Uterus (tissue), 3 donors: ENCODE measurements at regions not wholly inside any gene's neighbourhood (a gene's known extent, or its start where the extent isn't known, plus 50 kb on each side); places are given as distances from the start of the nearest gene placed in this dataset.

Experiments
- DNase-seq, 2 donors: peaks; one replicate each; pipeline ENCODE4 v3.0.0-alpha.2; 2019 to 2020
- H3K27ac ChIP-seq, 2 donors: fragments of 200-600 bp; sonication (generic); 1 replicate in 1 of 2; 2 replicates in 1 of 2; pipeline ENCODE4 v1.5.1; 2016 to 2018
- H3K27me3 ChIP-seq, 2 donors: fragments of 200-600 bp; sonication (generic); one replicate each; pipeline ENCODE4 v1.5.1; 2018 to 2019; ENCODE audit warnings: control low read depth in 1 of 2
- H3K36me3 ChIP-seq, 2 donors: fragments of 200-600 bp; sonication (generic); one replicate each; pipeline ENCODE4 v1.5.1; 2019; ENCODE audit warnings: control low read depth in 1 of 2
- H3K4me1 ChIP-seq, 2 donors: fragments of 200-600 bp; sonication (generic); one replicate each; pipeline ENCODE4 v1.5.1; 2018 to 2019; ENCODE audit warnings: control low read depth in 1 of 2
- H3K4me3 ChIP-seq, 2 donors: fragments of 200-600 bp; sonication (generic); 1 replicate in 1 of 2; 2 replicates in 1 of 2; pipeline ENCODE4 v1.5.1; 2018 to 2019; ENCODE audit warnings: mild to moderate bottlenecking in 1 of 2
- H3K9me3 ChIP-seq, 2 donors: fragments of 200-600 bp; sonication (generic); one replicate each; pipeline ENCODE4 v1.5.1; 2019; ENCODE audit warnings: control low read depth in 1 of 2
- POLR2A ChIP-seq, 2 donors: fragments of 450-650 bp; IDR thresholded peaks; one replicate each; pipeline ENCODE4 v1.6.1; 2016; ENCODE audit warnings: antibody characterized with exemption in 2 of 2, mild to moderate bottlenecking in 1 of 2, moderate library complexity in 1 of 2
- intact Hi-C: fragments of 100-400 bp; cut with DNase I; formaldehyde crosslinking; loops from one replicate; pipeline ENCODE4 v1.15.1; 2023; ENCODE audit warnings: low total_unique reads
- TF ChIP-seq, protein P1 (sequence below), 4 experiments: fragments of 200-600 bp in 2 of 4; fragments of 450-650 bp in 2 of 4; sonication (generic) in 2 of 4; IDR thresholded peaks; one replicate each; pipeline ENCODE4 v1.5.1; 2016 to 2019; ENCODE audit warnings: antibody characterized with exemption in 4 of 4, mild to moderate bottlenecking in 2 of 4, moderate library complexity in 1 of 4
- donor health status: DM: yes; HTN: yes; CAD: no.

- Histone ChIP-seq H3K27ac (no peak overlapping the region), H3K4me3 (no peak overlapping the region), H3K9me3 (no peaks in the 10 kb centered on the region), H3K36me3 (no peaks in the 10 kb centered on the region), H3K27me3 (no peaks in the 10 kb centered on the region), H3K4me1 (no peaks in the 10 kb centered on the region)
- TF ChIP-seq POLR2A (IDR thresholded peaks at IDR 0.05) = no peak
- TF ChIP-seq, protein P1, sequence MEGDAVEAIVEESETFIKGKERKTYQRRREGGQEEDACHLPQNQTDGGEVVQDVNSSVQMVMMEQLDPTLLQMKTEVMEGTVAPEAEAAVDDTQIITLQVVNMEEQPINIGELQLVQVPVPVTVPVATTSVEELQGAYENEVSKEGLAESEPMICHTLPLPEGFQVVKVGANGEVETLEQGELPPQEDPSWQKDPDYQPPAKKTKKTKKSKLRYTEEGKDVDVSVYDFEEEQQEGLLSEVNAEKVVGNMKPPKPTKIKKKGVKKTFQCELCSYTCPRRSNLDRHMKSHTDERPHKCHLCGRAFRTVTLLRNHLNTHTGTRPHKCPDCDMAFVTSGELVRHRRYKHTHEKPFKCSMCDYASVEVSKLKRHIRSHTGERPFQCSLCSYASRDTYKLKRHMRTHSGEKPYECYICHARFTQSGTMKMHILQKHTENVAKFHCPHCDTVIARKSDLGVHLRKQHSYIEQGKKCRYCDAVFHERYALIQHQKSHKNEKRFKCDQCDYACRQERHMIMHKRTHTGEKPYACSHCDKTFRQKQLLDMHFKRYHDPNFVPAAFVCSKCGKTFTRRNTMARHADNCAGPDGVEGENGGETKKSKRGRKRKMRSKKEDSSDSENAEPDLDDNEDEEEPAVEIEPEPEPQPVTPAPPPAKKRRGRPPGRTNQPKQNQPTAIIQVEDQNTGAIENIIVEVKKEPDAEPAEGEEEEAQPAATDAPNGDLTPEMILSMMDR (IDR thresholded peaks at IDR 0.05) = no peak
- intact Hi-C loops = no loop called here
- DNase-seq = no peak
These were observed 153.2 kb downstream of the MED10 start for GRCh38 chr5:6225121-6225607.

DNA sequence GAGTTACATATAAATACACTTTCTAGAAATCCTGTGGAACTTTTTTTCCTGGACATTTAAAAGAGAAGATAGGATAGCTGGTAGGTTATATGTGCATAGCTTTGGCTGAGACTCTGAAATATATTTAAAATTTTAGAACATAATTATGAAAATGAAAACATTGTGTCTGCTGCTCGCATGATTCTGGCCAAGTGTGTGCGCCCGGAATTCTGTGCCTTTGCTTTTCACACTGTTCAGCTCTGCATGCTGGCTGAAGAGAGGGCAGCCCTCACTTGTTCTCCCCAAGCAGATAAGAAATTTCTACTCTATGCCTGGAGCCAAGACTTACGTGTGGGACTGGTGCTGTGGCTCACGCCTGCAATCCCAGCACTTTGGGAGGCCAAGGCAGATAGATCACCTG is 153.9 kb downstream of the MED10 start:
- H3K27me3 ChIP-seq = no peaks in the 10 kb centered on the region
- intact Hi-C loops = no loop called here
- H3K4me3 ChIP-seq = no peak overlapping the region
- H3K9me3 ChIP-seq = no peaks in the 10 kb centered on the region
- no peaks in the 10 kb centered on the region for H3K4me1 ChIP-seq
- no peak for TF ChIP-seq POLR2A (IDR thresholded peaks at IDR 0.05)
- TF ChIP-seq, protein P1 (IDR thresholded peaks at IDR 0.05) = no peak
- DNase-seq = no peak
- H3K36me3 ChIP-seq = no peaks in the 10 kb centered on the region
- H3K27ac ChIP-seq = no peak overlapping the region

GRCh38 chr5:6222899-6223298 is 155.4 kb downstream of the MED10 start:
- H3K4me3 ChIP-seq = no peak overlapping the region
- H3K36me3 ChIP-seq = no peaks in the 10 kb centered on the region
- no peak for DNase-seq
- H3K9me3 ChIP-seq = no peaks in the 10 kb centered on the region
- H3K27ac ChIP-seq = no peak overlapping the region
- intact Hi-C loops = no loop called here
- H3K4me1 ChIP-seq = no peaks in the 10 kb centered on the region
- TF ChIP-seq, protein P1 (IDR thresholded peaks at IDR 0.05) = no peak
- TF ChIP-seq POLR2A (IDR thresholded peaks at IDR 0.05) = no peak
- no peaks in the 10 kb centered on the region for H3K27me3 ChIP-seq

GRCh38 chr5:6222121-6222520 is 156.2 kb downstream of the MED10 start:
- intact Hi-C loops = no loop called here
- no peak for TF ChIP-seq POLR2A (IDR thresholded peaks at IDR 0.05)
- TF ChIP-seq, protein P1 (IDR thresholded peaks at IDR 0.05) = no peak
- Histone ChIP-seq H3K36me3 (no peaks in the 10 kb centered on the region), H3K4me1 (no peaks in the 10 kb centered on the region), H3K4me3 (no peak overlapping the region), H3K27ac (no peak overlapping the region), H3K27me3 (no peaks in the 10 kb centered on the region), H3K9me3 (no peaks in the 10 kb centered on the region)
- DNase-seq = no peak

- no peak for DNase-seq
- no peaks in the 10 kb centered on the region for H3K4me1 ChIP-seq
- H3K27me3 ChIP-seq = no peaks in the 10 kb centered on the region
- H3K4me3 ChIP-seq = no peak overlapping the region
- H3K9me3 ChIP-seq = no peaks in the 10 kb centered on the region
- no peak for TF ChIP-seq POLR2A (IDR thresholded peaks at IDR 0.05)
- TF ChIP-seq, protein P1 (IDR thresholded peaks at IDR 0.05) = no peak
- H3K36me3 ChIP-seq = no peaks in the 10 kb centered on the region
- H3K27ac ChIP-seq = no peak overlapping the region
- intact Hi-C loops = no loop called here
These were observed 157.2 kb downstream of the MED10 start for GRCh38 chr5:6221141-6221626.
